22Rv1 (cell line): ENCODE measurements at regions not wholly inside any gene's neighbourhood (a gene's known extent, or its start where the extent isn't known, plus 50 kb on each side); places are given as distances from the start of the nearest gene placed in this dataset.

Experiments used
- H3K27ac ChIP-seq: fragments of 450-650 bp; 2 replicates; pipeline ENCODE4 v1.5.1; 2017
- CTCF ChIP-seq: fragments of 450-650 bp; IDR thresholded peaks from 2 replicates; pipeline ENCODE4 v1.5.1; 2017; ENCODE audit warnings: mild to moderate bottlenecking
- ZFX ChIP-seq: fragments of 450-650 bp; IDR thresholded peaks from 2 replicates; pipeline ENCODE4 v1.6.1; 2017; ENCODE audit warnings: antibody characterized with exemption, borderline replicate concordance

GRCh38 chr13:100940658-100941057 is 266.1 kb upstream of the TMTC4 start:
- TF ChIP-seq ZFX (no peak), CTCF (no peak)

GRCh38 chr13:100933841-100934240 is 259.2 kb upstream of the TMTC4 start:
- no peak overlapping the region for H3K27ac ChIP-seq
- TF ChIP-seq ZFX = no peak
- no peak for TF ChIP-seq CTCF

More at GRCh38 chr13:100940658-100941057, 266.1 kb upstream of the TMTC4 start:
- H3K27ac ChIP-seq = no peak overlapping the region

- no peak overlapping the region for H3K27ac ChIP-seq
- TF ChIP-seq CTCF (no peak), ZFX (no peak)
Measured at GRCh38 chr13:100922599-100922998, 248.0 kb upstream of the TMTC4 start.

- no peak overlapping the region for H3K27ac ChIP-seq
- TF ChIP-seq CTCF = no peak
- TF ChIP-seq ZFX = no peak
Measured at GRCh38 chr13:100921139-100921538, 246.5 kb upstream of the TMTC4 start.

- H3K27ac ChIP-seq = no peak overlapping the region
- TF ChIP-seq CTCF = no peak
- no peak for TF ChIP-seq ZFX
Measured at GRCh38 chr13:100917011-100917410, 242.4 kb upstream of the TMTC4 start.

GRCh38 chr13:100913143-100913542 is 238.5 kb upstream of the TMTC4 start:
- H3K27ac ChIP-seq = no peak overlapping the region
- TF ChIP-seq CTCF (no peak), ZFX (no peak)

- no peak for TF ChIP-seq ZFX
- no peak for TF ChIP-seq CTCF
- no peak overlapping the region for H3K27ac ChIP-seq
Measured at GRCh38 chr13:100904293-100904976, 229.8 kb upstream of the TMTC4 start.
